ENCODE measurements at regions not wholly inside any gene's neighbourhood (a gene's known extent, or its start where the extent isn't known, plus 50 kb on each side); places are given as distances from the start of the nearest gene placed in this dataset.

DNA sequence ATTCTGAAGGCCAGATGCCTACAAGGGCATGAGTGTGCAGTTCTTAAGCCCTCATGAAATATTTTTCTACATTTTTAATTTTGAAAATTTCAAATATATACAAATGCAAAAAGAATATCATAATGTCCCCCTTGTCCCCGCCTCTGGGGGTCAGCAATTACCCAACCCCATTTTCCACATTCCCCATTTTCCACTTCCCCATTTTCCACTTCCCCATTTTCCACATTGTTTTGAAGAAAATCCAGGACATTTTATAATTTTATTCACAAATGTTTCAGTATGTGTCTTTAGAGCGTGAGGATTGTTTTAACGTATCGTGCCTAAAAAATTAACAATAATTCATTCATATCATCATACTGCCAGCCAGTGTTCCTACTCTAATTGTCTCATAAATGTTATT, 403.6 kb upstream of the RAB6C start:
- H4K20me1 ChIP-seq (ENCODE audit: insufficient read depth): no peaks in the 10 kb centered on the region
- DNase-seq: no peak
- no peaks in the 10 kb centered on the region for H3K9me3 ChIP-seq
- no peaks in the 10 kb centered on the region for H3K36me3 ChIP-seq (replicated peaks in 1 of 2; ENCODE audit: control insufficient read depth in 1 of 2, insufficient read depth in 2 of 2, low read length in 1 of 2)
- H3F3A ChIP-seq (replicated peaks; ENCODE audit: insufficient read depth): no peaks in the 10 kb centered on the region
- no peaks in the 10 kb centered on the region for H3K79me2 ChIP-seq (ENCODE audit: insufficient read depth)
- no peak overlapping the region for H3K27ac ChIP-seq (ENCODE audit: low read depth in 2 of 2, low read length in 1 of 2)
- no peak overlapping the region for H3K9ac ChIP-seq
- H2AFZ ChIP-seq (ENCODE audit: low read depth): no peak overlapping the region
- no peaks in the 10 kb centered on the region for H3K9me2 ChIP-seq
- H3K27me3 ChIP-seq (ENCODE audit: insufficient read depth): no peaks in the 10 kb centered on the region
- H3K4me3 ChIP-seq (ENCODE audit: low read depth in 2 of 2, low read length in 1 of 2): no peak overlapping the region
- 56% methylated on average over 4 of the region's 4 CpGs for WGBS (ENCODE audit: low lambda C conversion rate)
- ChIA-PET POLR2A (no interaction called here), CTCF (no interaction called here)
- H3K4me1 ChIP-seq (ENCODE audit: control insufficient read depth in 1 of 2, insufficient read depth in 2 of 2, low read depth in 1 of 2, low read length in 1 of 2): no peaks in the 10 kb centered on the region
- no peak overlapping the region for H3K4me2 ChIP-seq
- TF ChIP-seq TCF12 (IDR thresholded peaks at IDR 0.05) (no peak), EZH2phosphoT487 (IDR thresholded peaks at IDR 0.05; ENCODE audit: borderline replicate concordance, low read depth) (no peak), SIN3A (IDR thresholded peaks at IDR 0.05; ENCODE audit: borderline replicate concordance, low read depth, low read length) (no peak)
- TF ChIP-seq, protein P1, sequence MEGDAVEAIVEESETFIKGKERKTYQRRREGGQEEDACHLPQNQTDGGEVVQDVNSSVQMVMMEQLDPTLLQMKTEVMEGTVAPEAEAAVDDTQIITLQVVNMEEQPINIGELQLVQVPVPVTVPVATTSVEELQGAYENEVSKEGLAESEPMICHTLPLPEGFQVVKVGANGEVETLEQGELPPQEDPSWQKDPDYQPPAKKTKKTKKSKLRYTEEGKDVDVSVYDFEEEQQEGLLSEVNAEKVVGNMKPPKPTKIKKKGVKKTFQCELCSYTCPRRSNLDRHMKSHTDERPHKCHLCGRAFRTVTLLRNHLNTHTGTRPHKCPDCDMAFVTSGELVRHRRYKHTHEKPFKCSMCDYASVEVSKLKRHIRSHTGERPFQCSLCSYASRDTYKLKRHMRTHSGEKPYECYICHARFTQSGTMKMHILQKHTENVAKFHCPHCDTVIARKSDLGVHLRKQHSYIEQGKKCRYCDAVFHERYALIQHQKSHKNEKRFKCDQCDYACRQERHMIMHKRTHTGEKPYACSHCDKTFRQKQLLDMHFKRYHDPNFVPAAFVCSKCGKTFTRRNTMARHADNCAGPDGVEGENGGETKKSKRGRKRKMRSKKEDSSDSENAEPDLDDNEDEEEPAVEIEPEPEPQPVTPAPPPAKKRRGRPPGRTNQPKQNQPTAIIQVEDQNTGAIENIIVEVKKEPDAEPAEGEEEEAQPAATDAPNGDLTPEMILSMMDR (IDR thresholded peaks at IDR 0.05): no peak

DNA sequence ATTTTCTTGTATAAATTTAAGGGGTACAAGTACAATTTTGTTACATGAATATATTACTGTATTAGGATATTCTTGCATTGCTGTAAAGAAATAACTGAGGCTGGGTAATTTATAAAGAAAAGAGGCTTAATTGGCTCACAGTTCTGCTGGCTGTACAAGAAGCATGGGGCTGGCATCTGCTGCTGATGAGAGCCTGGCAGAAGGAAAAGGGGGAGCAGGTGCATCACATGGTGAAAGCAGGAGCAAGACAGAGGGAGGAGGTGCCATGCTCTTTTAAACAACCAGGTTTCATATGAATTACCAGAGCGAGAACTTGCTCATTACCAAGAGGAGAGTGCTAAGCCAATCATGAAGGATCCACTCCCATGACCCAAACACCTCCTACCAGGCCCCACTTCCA, 399.5 kb upstream of the RAB6C start:
- ChIA-PET CTCF (no interaction called here), POLR2A (no interaction called here)
- no peaks in the 10 kb centered on the region for H4K20me1 ChIP-seq (ENCODE audit: insufficient read depth)
- H3K4me3 ChIP-seq (ENCODE audit: low read depth in 2 of 2, low read length in 1 of 2): no peak overlapping the region
- TF ChIP-seq TEAD4 (IDR thresholded peaks at IDR 0.05; ENCODE audit: borderline replicate concordance, insufficient read depth) (no peak), MXI1 (IDR thresholded peaks at IDR 0.05; ENCODE audit: low read depth, low read length) (no peak), MEF2A (IDR thresholded peaks at IDR 0.05; ENCODE audit: borderline replicate concordance, low read depth) (no peak), RFX5 (IDR thresholded peaks at IDR 0.05; ENCODE audit: low read length) (no peak), GATA2 (CRISPR knock-in tag; IDR thresholded peaks at IDR 0.05) (no peak), RXRA (IDR thresholded peaks at IDR 0.05; ENCODE audit: borderline replicate concordance, low read depth) (no peak), FOXM1 (IDR thresholded peaks at IDR 0.05; ENCODE audit: low read depth) (no peak), FOXJ3 (CRISPR knock-in tag; IDR thresholded peaks at IDR 0.05) (no peak), EZH2phosphoT487 (IDR thresholded peaks at IDR 0.05; ENCODE audit: borderline replicate concordance, low read depth) (no peak), YY1 (IDR thresholded peaks at IDR 0.05; ENCODE audit: low read depth) (no peak)
- TF ChIP-seq, protein P2, sequence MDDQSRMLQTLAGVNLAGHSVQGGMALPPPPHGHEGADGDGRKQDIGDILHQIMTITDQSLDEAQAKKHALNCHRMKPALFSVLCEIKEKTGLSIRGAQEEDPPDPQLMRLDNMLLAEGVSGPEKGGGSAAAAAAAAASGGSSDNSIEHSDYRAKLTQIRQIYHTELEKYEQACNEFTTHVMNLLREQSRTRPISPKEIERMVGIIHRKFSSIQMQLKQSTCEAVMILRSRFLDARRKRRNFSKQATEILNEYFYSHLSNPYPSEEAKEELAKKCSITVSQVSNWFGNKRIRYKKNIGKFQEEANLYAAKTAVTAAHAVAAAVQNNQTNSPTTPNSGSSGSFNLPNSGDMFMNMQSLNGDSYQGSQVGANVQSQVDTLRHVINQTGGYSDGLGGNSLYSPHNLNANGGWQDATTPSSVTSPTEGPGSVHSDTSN (IDR thresholded peaks at IDR 0.05): no peak
- TF ChIP-seq, protein P3, sequence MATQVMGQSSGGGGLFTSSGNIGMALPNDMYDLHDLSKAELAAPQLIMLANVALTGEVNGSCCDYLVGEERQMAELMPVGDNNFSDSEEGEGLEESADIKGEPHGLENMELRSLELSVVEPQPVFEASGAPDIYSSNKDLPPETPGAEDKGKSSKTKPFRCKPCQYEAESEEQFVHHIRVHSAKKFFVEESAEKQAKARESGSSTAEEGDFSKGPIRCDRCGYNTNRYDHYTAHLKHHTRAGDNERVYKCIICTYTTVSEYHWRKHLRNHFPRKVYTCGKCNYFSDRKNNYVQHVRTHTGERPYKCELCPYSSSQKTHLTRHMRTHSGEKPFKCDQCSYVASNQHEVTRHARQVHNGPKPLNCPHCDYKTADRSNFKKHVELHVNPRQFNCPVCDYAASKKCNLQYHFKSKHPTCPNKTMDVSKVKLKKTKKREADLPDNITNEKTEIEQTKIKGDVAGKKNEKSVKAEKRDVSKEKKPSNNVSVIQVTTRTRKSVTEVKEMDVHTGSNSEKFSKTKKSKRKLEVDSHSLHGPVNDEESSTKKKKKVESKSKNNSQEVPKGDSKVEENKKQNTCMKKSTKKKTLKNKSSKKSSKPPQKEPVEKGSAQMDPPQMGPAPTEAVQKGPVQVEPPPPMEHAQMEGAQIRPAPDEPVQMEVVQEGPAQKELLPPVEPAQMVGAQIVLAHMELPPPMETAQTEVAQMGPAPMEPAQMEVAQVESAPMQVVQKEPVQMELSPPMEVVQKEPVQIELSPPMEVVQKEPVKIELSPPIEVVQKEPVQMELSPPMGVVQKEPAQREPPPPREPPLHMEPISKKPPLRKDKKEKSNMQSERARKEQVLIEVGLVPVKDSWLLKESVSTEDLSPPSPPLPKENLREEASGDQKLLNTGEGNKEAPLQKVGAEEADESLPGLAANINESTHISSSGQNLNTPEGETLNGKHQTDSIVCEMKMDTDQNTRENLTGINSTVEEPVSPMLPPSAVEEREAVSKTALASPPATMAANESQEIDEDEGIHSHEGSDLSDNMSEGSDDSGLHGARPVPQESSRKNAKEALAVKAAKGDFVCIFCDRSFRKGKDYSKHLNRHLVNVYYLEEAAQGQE (IDR thresholded peaks at IDR 0.05; ENCODE audit: low read depth, low read length): no peak
- TF ChIP-seq, protein P4, sequence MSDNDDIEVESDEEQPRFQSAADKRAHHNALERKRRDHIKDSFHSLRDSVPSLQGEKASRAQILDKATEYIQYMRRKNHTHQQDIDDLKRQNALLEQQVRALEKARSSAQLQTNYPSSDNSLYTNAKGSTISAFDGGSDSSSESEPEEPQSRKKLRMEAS (IDR thresholded peaks at IDR 0.05; ENCODE audit: low read depth): no peak
- no peak overlapping the region for H3K9ac ChIP-seq
- no peaks in the 10 kb centered on the region for H3K27me3 ChIP-seq (ENCODE audit: insufficient read depth)
- H3K9me3 ChIP-seq: no peaks in the 10 kb centered on the region
- DNase-seq: no peak
- H3K36me3 ChIP-seq (replicated peaks in 1 of 2; ENCODE audit: control insufficient read depth in 1 of 2, insufficient read depth in 2 of 2, low read length in 1 of 2): no peaks in the 10 kb centered on the region
- H3K27ac ChIP-seq (ENCODE audit: low read depth in 2 of 2, low read length in 1 of 2): no peak overlapping the region
- no peak overlapping the region for H2AFZ ChIP-seq (ENCODE audit: low read depth)
- no peaks in the 10 kb centered on the region; the same call in 1 of the 2 replicates for H3K9me2 ChIP-seq
- no peaks in the 10 kb centered on the region for H3F3A ChIP-seq (replicated peaks; ENCODE audit: insufficient read depth)
- H3K79me2 ChIP-seq (ENCODE audit: insufficient read depth): no peaks in the 10 kb centered on the region
- WGBS (ENCODE audit: low lambda C conversion rate): 0% methylated on average over 1 of the region's 1 CpG
- H3K4me2 ChIP-seq: no peak overlapping the region
- no peaks in the 10 kb centered on the region for H3K4me1 ChIP-seq (ENCODE audit: control insufficient read depth in 1 of 2, insufficient read depth in 2 of 2, low read depth in 1 of 2, low read length in 1 of 2)

Measured in SK-N-SH (cell line).